ENCODE measurements at regions not wholly inside any gene's neighbourhood (a gene's known extent, or its start where the extent isn't known, plus 50 kb on each side); places are given as distances from the start of the nearest gene placed in this dataset.

DNA sequence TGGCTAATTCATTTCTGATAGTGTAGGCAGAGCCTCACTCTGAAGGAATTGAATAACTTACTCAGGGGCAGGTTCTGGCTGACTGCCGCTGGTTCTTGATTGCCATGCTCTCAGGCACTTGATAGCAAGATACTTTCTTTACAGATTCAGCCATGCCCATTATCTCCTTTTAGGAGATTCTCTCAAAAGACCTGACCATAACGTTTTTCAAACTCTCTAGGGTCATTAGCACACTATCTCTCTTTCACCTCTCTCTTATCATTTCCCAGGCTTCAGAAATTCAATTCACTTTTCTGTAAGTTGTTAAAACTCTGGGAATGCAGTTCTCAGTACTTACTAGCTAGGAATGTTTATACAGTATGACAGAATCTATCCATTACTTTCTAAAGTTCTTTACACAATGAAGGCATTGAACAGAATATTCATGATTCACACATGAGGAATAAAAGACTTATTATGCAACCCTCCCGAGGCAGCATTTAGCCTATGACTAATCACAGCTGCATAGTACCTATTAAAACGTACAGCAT lies 850.3 kb upstream of the CADM2 start:
- DNase-seq (no peak), ATAC-seq (ENCODE audit: low read depth in 2 of 2) (no peak)
- Mint-ChIP-seq H3K27ac (no peak overlapping the region), H3K4me1 (no peaks in the 10 kb centered on the region), H3K4me3 (no peak overlapping the region), H3K27me3 (no peaks in the 10 kb centered on the region), H3K9me3 (peaks cover 0 to 11% (median 4%) of the 10 kb centered on the region in 7 donors), H3K36me3 (no peaks in the 10 kb centered on the region)

GRCh38 chr3:84109911-84110310 lies 848.9 kb upstream of the CADM2 start:
- no peaks in the 10 kb centered on the region for H3K36me3 Mint-ChIP-seq
- H3K9me3 Mint-ChIP-seq, result peaks cover 0 to 11% (median 3%) of the 10 kb centered on the region in 7 donors
- ATAC-seq (ENCODE audit: low read depth in 2 of 2) (no peak), DNase-seq (no peak)
- H3K27ac Mint-ChIP-seq, result no peak overlapping the region
- no peaks in the 10 kb centered on the region for H3K27me3 Mint-ChIP-seq
- no peak overlapping the region for H3K4me3 Mint-ChIP-seq
- no peaks in the 10 kb centered on the region for H3K4me1 Mint-ChIP-seq

DNA sequence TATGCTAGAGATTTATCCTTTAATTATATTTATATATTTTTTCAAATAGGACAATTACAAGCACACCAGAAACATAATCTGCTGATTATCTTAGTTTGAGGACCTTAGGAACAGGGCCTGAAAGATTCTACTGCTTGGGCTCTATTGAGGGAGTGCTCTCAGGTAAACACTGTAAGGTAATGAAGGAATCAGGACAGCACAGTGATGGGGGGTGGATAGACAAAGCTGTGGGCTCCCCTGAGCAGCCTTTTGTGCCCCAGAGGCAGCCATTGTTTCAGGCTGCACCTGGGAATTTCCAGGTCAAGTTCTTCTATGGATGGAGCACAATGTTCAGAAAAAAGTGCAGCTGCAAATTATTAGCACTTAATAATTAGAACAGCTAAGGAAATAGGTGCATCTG lies 848.0 kb upstream of the CADM2 start:
- Mint-ChIP-seq H3K9me3 (peaks cover 2 to 10% (median 6%) of the 10 kb centered on the region in 7 donors), H3K27me3 (no peaks in the 10 kb centered on the region), H3K4me1 (no peaks in the 10 kb centered on the region), H3K36me3 (no peaks in the 10 kb centered on the region), H3K27ac (no peak overlapping the region), H3K4me3 (no peak overlapping the region)
- ATAC-seq (ENCODE audit: low read depth in 2 of 2), result no peak
- no peak for DNase-seq

DNA sequence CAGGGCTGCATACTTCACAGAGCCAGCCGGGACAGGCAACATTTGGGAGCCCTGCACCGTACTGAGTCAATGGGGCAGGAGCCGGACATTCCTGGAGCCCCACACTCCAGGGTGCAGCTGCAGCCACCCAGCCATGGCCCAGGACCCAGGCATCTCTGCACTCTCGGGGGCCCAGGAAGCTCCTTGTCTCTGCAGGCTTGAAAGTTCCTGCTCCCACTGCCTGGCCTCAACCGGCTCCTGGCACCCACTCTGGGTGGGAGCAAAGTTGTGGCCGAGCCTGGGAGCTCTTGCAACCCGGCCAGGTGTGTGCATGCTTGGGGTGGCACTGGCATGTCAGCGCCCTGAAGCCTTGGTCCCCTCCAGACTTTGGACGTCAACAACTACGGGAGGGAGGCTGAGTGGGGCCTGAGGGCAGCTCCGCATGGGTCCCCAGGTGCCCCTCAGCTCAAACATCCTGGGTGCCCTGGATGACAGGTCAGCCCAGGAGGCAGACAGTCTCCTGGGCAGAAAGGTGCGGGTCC lies 833.5 kb upstream of the CADM2 start:
- H3K27me3 Mint-ChIP-seq, result no peaks in the 10 kb centered on the region
- DNase-seq, result no peak
- ATAC-seq (ENCODE audit: low read depth in 2 of 2), result no peak
- no peak overlapping the region for H3K4me3 Mint-ChIP-seq
- H3K36me3 Mint-ChIP-seq, result no peaks in the 10 kb centered on the region
- H3K4me1 Mint-ChIP-seq, result no peaks in the 10 kb centered on the region
- H3K27ac Mint-ChIP-seq, result no peak overlapping the region
- H3K9me3 Mint-ChIP-seq, result peaks cover 0 to 7% (median 3%) of the 10 kb centered on the region in 7 donors

- no peak for DNase-seq
These were observed 833.0 kb upstream of the CADM2 start for GRCh38 chr3:84125760-84126159.

GRCh38 chr3:84126160-84126559 lies 832.6 kb upstream of the CADM2 start:
- Mint-ChIP-seq H3K36me3 (no peaks in the 10 kb centered on the region), H3K4me1 (no peaks in the 10 kb centered on the region), H3K9me3 (peaks cover 0 to 7% (median 3%) of the 10 kb centered on the region in 7 donors), H3K27ac (no peak overlapping the region), H3K27me3 (no peaks in the 10 kb centered on the region), H3K4me3 (no peak overlapping the region)
- ATAC-seq (ENCODE audit: low read depth in 2 of 2), result no peak
- DNase-seq, result no peak

More at GRCh38 chr3:84125760-84126159, 833.0 kb upstream of the CADM2 start:
- no peak for ATAC-seq (ENCODE audit: low read depth in 2 of 2)
- Mint-ChIP-seq H3K4me1 (no peaks in the 10 kb centered on the region), H3K4me3 (no peak overlapping the region), H3K27ac (no peak overlapping the region), H3K9me3 (peaks cover 0 to 7% (median 3%) of the 10 kb centered on the region in 7 donors), H3K36me3 (no peaks in the 10 kb centered on the region), H3K27me3 (no peaks in the 10 kb centered on the region)

- Mint-ChIP-seq H3K4me3 (no peak overlapping the region), H3K9me3 (peaks cover 0 to 7% (median 5%) of the 10 kb centered on the region in 7 donors), H3K27me3 (no peaks in the 10 kb centered on the region), H3K27ac (no peak overlapping the region), H3K36me3 (no peaks in the 10 kb centered on the region), H3K4me1 (no peaks in the 10 kb centered on the region)
- ATAC-seq (ENCODE audit: low read depth in 2 of 2) (no peak), DNase-seq (no peak)
These were observed 830.8 kb upstream of the CADM2 start for GRCh38 chr3:84128024-84128423.

- Mint-ChIP-seq H3K36me3 (no peaks in the 10 kb centered on the region), H3K9me3 (peaks cover 0 to 8% (median 4%) of the 10 kb centered on the region in 7 donors), H3K4me1 (no peaks in the 10 kb centered on the region), H3K27me3 (no peaks in the 10 kb centered on the region), H3K4me3 (no peak overlapping the region), H3K27ac (no peak overlapping the region)
- DNase-seq (no peak), ATAC-seq (ENCODE audit: low read depth in 2 of 2) (no peak)
These were observed 822.4 kb upstream of the CADM2 start for GRCh38 chr3:84136425-84136824.

DNA sequence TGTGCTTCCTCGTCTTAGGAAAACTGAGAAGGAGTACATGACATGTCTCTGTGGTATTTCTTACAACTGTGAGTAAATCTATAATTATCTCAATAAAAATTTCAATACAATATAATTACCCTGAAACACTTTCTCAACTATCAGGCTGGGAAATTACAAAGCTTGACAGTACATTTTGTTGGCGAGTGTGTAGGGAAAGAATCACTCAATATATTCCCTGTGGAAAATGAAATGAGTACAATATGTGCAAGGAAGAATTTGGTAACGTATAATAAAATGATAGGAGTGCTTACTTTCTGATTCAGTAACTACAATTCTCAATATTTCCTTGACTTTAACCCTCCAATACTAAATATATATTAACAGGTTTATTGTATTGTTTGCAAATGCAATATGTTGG lies 818.2 kb upstream of the CADM2 start:
- Mint-ChIP-seq H3K4me3 (no peak overlapping the region), H3K9me3 (peaks cover 0 to 4% (median 1%) of the 10 kb centered on the region in 7 donors), H3K4me1 (no peaks in the 10 kb centered on the region), H3K27me3 (no peaks in the 10 kb centered on the region), H3K27ac (no peak overlapping the region), H3K36me3 (no peaks in the 10 kb centered on the region)
- no peak for DNase-seq
- no peak for ATAC-seq (ENCODE audit: low read depth in 2 of 2)

- H3K27me3 Mint-ChIP-seq, result no peaks in the 10 kb centered on the region
- ATAC-seq (ENCODE audit: low read depth in 2 of 2), result no peak
- H3K4me1 Mint-ChIP-seq, result no peaks in the 10 kb centered on the region
- no peak overlapping the region for H3K27ac Mint-ChIP-seq
- no peak for DNase-seq
- H3K36me3 Mint-ChIP-seq, result no peaks in the 10 kb centered on the region
- H3K4me3 Mint-ChIP-seq, result no peak overlapping the region
- H3K9me3 Mint-ChIP-seq, result peaks cover 0 to 4% (median 0%) of the 10 kb centered on the region in 7 donors
These were observed 817.2 kb upstream of the CADM2 start for GRCh38 chr3:84141571-84141970.

DNA sequence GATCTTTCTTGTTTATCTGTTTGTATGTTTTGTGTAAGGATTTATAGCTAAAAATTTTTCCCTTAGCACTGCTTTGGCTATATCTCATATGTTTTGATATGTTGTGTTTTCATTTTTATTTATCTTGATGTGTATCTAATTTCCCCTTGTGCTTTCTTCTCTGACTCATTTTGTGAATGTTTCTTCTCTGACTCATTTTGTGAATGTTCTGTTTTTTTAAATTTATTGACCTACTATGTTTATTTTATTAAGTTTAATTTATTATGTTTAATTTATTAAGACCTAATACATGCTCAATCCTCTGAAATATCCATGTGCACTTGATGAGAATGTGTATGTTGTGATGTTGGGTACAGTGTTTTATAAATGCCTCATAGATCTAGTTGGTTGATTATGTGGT lies 793.5 kb upstream of the CADM2 start:
- DNase-seq, result no peak
- Mint-ChIP-seq H3K9me3 (peaks cover 0 to 7% (median 2%) of the 10 kb centered on the region in 7 donors), H3K36me3 (no peaks in the 10 kb centered on the region), H3K27ac (peak overlapping the region in 1 of 6 donors; percentile 36), H3K27me3 (no peaks in the 10 kb centered on the region), H3K4me3 (no peak overlapping the region), H3K4me1 (no peaks in the 10 kb centered on the region)
- no peak for ATAC-seq (ENCODE audit: low read depth in 2 of 2)

DNA sequence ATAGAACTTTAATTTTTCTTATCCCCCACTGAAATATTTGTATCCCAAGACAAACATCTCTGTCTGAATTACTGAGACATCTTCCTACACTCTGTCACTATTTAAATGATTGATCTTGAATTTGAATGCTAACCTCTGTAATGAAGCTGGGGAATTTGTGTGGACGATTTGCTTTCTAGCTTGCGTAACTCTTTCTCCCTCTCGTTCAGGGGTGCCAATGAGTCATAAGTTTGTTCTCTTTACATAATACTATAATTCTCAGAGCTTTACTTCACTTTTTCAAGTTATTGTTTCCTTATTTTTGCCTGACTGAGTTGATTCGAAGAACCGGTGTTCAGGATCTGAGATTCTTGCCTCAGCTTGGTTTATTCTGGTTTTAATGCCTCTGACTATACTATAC lies 783.3 kb upstream of the CADM2 start:
- no peaks in the 10 kb centered on the region for H3K27me3 Mint-ChIP-seq
- ATAC-seq (ENCODE audit: low read depth in 2 of 2), result no peak
- no peak overlapping the region for H3K27ac Mint-ChIP-seq
- no peak for DNase-seq
- H3K9me3 Mint-ChIP-seq, result peaks cover 0 to 19% (median 5%) of the 10 kb centered on the region in 7 donors
- H3K4me3 Mint-ChIP-seq, result no peak overlapping the region
- no peaks in the 10 kb centered on the region for H3K4me1 Mint-ChIP-seq
- H3K36me3 Mint-ChIP-seq, result no peaks in the 10 kb centered on the region

DNA sequence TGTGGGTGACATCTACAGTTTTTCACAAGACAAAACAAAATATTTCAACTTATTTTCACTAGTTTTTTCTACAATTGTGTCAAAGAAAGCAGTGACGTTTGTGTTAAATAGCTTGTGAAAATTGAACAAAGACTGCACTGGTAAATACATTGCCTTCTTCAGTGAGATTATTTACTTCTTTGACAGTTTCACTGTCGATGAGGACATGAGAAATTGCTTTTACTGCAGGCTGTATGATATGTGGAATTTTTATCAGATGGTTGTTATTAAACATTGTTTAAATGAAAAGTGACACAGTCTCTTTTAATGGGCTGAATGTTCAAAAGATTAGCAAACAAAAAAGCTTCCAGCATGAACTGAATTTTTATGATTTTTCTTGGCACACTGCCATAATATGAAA lies 773.9 kb upstream of the CADM2 start:
- no peaks in the 10 kb centered on the region for H3K4me1 Mint-ChIP-seq
- ATAC-seq (ENCODE audit: low read depth in 2 of 2), result no peak
- peaks cover 0 to 7% (median 3%) of the 10 kb centered on the region in 7 donors for H3K9me3 Mint-ChIP-seq
- no peak overlapping the region for H3K4me3 Mint-ChIP-seq
- no peak for DNase-seq
- H3K36me3 Mint-ChIP-seq, result no peaks in the 10 kb centered on the region
- no peak overlapping the region for H3K27ac Mint-ChIP-seq
- no peaks in the 10 kb centered on the region for H3K27me3 Mint-ChIP-seq

DNA sequence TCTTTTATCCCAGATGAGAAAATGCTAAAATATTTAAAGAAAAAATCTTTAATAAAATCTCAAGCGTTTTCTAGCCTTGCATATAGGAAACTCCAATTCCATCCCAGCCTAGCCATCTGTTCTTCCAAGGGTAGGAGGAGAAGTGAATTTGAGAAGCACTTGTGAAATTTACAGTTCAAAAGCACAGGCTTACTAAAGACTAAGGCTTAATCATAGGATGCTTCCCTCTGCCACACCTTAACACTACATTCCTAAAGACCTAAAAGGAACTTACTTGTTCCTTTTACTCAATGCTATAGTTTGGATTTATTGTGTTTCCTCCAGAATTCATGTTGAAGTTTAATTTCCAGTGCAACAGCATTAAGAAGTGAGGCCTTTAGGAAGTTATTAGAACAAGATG lies 764.8 kb upstream of the CADM2 start:
- Mint-ChIP-seq H3K27me3 (no peaks in the 10 kb centered on the region), H3K4me3 (no peak overlapping the region), H3K9me3 (peaks cover 4 to 38% (median 21%) of the 10 kb centered on the region in 7 donors), H3K27ac (no peak overlapping the region), H3K4me1 (no peaks in the 10 kb centered on the region), H3K36me3 (peaks cover 0 to 14% of the 10 kb centered on the region in 2 donors)
- ATAC-seq (ENCODE audit: low read depth in 2 of 2) (no peak), DNase-seq (no peak)

- Mint-ChIP-seq H3K36me3 (no peaks in the 10 kb centered on the region), H3K27me3 (no peaks in the 10 kb centered on the region), H3K4me1 (no peaks in the 10 kb centered on the region), H3K27ac (no peak overlapping the region), H3K4me3 (no peak overlapping the region), H3K9me3 (peaks cover 3 to 15% (median 11%) of the 10 kb centered on the region in 7 donors)
- ATAC-seq (ENCODE audit: low read depth in 2 of 2) (no peak), DNase-seq (no peak)
These were observed 749.3 kb upstream of the CADM2 start for GRCh38 chr3:84209474-84209873.

All from naive B cell (primary cell).